Activated CD8-positive, alpha-beta memory T cell treated with anti-CD3 and anti-CD28 coated beads for 24 hours (primary cell): ENCODE measurements at regions not wholly inside any gene's neighbourhood (a gene's known extent, or its start where the extent isn't known, plus 50 kb on each side); places are given as distances from the start of the nearest gene placed in this dataset.
"Not testable (repeated sequence)": the region's sequence is repeated elsewhere in the genome, so short reads cannot be mapped to it uniquely, and the experiment has no call there.

Source experiments
- DNase-seq: peaks from one replicate; pipeline ENCODE4 v3.0.0-alpha.2; 2020

DNA sequence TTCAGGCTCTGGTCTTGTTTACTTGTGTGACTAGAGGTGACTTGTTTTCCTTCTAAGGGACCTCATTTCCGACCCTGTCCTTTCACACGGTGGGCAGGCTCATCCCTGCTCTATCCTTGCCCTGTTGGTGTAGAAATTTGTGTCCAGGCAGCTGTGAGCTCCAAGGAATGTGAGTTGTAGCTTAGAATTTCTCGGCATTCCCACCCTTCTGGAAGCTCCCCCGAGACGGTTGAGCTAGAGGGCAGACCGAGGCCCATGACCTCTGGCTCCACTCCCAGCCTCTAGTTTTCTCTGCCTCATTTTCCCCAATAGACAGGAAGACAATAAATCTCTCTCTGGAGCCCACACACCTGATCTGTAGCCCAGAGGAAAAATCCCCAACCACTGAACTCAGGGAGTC is 100.9 kb downstream of the NAV1 start:
- DNase-seq: no peak

DNA sequence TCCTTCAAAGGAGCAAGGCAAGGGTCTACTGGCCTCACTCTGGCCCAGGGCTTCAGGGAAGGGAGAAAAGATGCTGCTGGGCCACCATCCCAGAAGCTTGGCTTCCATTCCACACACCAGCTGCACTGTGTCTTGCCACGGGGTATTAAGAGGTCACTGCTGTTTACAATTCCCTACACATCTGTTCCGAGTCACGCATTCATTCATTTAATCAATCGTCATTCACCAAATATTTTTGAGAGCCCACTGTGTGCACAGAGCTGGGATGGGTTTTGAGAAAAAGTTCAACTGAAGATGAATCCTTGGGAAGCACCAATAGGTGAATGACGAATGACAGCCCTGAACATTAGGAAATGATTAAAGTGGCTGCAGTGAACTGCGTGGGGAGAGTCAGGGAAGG is 101.7 kb downstream of the NAV1 start:
- DNase-seq: no peak

DNA sequence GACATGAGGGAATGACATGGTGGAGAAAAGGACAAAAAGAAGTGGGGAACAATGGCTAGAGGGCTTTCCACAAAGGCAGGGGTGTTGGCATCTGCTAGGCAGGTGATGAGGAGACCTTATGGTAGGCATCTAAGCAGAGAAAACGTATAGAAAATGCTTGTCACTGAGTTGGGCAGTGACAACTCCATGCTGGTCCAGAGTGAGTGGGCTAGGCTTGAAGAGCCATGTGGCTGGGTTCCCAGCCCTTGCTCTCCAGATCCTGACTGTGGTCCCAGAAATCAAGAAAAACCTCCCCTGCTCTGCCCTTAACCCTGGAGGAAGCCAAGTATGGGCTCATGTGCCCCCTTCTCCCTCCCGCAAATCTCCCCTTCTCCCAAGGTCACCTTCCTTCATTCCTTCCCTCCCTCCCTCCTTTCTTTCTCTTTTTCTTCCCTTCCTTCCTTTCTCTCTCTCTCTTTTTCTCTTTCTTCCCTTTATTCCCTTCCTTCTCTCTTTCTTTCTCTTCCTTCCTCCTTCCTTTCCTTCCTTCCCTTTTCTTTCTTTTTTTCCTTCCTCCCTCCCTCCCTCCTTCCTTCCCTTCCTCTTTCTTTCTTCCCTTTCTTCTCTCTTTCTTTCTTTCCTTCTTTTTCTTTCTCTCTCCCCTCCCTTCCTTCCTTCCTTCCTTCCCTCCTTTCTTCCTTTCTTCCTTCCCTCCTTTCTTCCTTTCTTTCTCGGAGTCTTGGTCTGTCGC is 102.8 kb downstream of the NAV1 start:
- no peak for DNase-seq

DNA sequence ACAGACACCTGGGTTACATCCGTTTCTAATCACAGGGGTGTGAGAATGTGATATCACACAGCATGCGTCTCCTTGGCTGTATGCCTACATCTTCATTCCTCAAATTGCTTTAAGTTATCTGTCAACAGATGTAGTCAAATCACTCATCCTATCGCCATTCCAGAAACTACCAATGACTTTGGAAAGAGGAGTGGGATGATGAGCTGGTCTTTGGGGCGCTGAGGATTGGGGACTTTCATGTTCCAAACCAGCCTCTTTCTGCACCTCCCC is 104.8 kb downstream of the NAV1 start:
- DNase-seq: no peak

DNA sequence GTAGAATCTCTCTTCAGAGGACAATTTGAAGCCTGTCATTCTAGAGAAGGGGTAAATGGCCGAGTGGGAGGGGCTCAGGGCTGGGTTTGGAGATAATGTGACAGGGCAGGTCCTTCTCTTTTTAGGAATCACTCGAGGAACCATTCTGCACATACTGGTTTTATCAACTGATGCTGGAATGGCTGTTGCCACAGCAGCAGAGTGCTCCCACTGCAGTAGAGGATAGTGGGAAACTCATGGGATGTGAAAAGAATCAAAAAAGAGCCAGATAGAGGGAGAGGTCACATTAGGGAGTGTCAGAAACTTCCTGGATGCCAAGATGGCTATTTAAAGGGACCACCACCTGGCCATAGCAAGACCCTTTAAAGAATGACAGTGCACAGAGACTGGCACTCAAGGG is 105.3 kb downstream of the NAV1 start:
- DNase-seq: no peak

DNA sequence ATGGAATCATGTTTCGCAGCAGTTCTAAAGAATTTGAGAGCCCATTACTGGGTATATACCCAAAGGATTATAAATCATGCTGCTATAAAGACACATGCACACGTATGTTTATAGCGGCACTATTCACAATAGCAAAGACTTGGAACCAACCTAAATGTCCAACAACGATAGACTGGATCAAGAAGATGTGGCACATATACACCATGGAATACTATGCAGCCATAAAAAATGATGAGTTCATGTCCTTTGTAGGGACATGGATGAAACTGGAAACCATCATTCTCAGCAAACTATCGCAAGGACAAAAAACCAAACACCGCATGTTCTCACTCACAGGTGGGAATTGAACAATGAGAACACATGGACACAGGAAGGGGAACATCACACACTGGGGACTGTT is 106.1 kb downstream of the NAV1 start:
- not testable (repeated sequence) for DNase-seq

DNA sequence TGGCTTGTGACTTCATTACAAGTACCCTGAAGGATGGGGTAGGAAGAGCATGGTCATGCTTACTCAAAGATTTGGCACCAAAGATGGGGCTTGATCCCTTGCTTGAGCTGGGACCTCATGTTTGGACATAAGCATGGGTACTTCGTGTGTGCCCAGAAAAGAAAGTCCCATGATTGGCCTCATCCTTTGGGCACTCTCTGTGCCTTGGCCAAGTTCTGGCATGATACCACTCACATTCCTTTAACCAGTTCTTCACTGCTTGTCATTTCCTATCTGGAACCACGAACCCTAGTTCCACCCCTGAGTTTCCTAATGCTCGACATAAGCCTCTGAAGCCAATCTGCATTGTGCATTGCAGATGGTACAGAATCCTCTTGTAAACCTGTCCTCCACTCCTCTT is 107.0 kb downstream of the NAV1 start:
- no peak for DNase-seq

DNA sequence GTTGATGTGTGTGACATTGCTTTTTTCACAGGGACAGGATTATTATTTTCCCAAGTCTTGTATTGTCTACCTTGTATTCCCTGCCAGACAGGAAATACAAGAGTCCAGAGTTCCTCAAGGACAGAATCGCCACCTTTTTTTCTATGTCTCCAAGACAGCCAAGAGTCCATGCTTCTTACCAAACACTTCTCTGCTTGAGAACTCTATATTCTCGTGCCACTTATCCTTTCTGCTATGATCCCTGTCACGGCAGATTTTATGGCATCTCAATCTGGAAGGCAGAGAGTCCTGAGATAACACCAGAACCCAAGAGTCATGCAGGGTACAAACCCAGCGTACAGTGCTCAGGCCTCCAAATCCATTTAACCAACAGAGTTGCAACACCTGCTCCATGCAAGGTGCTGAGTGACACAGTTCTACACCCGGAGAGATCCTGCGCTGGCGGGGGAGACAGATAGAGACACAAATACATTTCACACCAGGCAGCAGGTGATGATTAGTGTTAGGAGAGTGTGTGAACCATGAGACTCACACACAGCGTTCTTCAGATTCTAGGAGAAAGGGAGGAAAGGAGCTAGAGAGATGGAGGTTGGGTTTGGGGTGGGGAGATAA is 107.6 kb downstream of the NAV1 start:
- no peak for DNase-seq

DNA sequence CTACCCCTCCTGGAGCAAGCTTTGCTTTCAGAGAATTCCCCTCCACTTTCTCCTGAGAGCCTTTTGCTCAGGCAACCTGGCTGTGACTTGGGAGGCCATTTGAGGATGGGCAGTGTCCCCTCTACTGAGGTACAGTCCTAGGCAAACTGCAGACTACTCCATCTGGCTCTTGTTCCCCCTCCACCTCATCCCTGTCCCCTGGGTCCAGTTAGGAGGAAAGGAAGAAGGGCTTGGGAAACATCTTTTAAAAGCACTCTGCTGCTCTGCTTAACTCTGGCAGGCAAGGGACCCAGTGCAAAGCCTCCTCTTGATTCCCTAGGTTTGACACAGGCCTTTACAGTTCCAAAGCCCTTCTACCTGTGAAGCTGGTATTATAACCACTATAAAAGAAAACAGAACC is 108.2 kb downstream of the NAV1 start:
- DNase-seq: no peak

DNA sequence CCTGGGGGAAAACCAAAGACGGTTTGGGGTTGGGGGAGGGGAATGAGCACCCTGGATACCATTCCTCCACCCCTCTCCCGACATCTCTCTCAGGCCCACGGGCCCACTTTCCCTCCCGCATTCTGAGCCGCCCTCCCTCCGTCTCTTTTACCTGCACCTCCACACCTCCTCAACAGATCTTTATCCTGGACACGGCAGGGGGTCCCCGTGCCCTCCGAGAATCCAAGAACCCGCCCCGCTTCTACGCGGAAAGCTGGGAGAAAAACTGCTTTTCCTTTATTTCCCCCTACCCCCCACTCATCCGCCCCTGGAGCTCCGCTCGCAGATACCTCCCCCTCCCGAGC is 108.8 kb downstream of the NAV1 start:
- no peak for DNase-seq

DNA sequence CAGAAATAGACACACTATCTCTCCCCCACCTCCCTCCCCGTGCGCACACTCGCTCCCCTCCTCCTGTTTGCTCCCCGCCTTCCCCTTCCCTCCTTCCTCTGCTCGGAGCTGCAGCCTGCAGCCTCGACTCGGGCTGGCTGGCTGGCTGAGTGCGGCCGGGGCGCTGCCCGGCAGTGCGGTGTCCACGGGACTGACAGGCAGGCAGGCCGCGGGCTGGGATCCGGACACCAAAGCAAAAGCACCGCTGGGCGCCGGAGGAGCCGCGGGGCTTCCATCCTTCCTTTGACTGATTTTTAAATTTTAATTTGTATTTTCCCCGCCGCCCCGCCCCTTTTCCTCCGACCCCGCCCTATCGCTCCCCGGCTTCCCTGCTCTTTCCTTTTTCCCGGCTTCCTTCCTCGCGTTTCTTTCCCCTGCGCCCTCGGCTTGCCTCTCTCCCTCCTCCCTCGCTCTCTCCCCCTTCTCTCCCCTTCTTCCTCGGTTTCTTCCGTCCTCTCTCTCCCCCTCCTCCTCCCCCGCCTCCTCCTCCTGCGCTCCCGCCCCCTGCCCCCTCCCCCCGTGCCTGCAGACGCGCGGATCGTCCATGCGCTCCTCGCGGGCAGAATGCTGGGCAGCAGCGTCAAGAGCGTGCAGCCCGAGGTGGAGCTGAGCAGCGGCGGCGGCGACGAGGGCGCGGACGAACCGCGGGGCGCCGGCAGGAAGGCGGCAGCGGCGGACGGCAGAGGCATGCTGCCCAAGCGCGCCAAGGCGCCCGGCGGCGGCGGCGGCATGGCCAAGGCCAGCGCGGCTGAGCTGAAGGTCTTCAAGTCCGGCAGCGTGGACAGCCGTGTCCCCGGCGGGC is 109.4 kb downstream of the NAV1 start:
- DNase-seq: no peak

DNA sequence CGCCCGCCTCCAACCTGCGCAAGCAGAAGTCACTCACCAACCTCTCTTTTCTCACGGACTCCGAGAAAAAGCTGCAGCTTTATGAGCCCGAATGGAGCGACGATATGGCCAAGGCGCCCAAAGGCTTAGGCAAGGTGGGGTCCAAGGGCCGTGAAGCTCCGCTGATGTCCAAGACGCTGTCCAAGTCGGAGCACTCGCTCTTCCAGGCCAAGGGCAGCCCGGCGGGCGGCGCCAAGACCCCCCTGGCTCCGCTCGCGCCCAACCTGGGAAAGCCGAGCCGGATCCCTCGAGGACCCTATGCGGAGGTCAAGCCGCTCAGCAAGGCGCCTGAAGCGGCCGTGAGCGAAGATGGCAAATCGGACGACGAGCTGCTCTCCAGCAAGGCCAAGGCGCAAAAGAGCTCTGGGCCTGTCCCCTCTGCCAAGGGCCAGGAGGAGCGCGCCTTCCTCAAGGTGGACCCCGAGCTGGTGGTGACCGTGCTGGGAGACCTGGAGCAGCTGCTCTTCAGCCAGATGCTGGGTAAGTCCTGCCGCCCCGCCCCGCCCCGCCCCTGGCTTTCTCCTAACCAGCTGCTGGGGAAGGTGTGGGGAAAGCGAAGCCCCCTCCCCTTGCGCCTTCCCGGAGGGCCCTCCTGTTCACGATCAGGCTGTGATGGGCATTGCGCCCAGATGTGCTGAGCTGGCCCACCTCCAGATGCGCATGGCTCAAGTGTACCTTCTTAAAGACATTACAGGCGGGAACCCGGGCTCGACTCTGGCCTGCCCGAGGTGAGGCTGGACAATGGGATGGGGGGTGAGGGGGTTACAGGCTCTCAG is 110.2 kb downstream of the NAV1 start:
- no peak for DNase-seq

DNA sequence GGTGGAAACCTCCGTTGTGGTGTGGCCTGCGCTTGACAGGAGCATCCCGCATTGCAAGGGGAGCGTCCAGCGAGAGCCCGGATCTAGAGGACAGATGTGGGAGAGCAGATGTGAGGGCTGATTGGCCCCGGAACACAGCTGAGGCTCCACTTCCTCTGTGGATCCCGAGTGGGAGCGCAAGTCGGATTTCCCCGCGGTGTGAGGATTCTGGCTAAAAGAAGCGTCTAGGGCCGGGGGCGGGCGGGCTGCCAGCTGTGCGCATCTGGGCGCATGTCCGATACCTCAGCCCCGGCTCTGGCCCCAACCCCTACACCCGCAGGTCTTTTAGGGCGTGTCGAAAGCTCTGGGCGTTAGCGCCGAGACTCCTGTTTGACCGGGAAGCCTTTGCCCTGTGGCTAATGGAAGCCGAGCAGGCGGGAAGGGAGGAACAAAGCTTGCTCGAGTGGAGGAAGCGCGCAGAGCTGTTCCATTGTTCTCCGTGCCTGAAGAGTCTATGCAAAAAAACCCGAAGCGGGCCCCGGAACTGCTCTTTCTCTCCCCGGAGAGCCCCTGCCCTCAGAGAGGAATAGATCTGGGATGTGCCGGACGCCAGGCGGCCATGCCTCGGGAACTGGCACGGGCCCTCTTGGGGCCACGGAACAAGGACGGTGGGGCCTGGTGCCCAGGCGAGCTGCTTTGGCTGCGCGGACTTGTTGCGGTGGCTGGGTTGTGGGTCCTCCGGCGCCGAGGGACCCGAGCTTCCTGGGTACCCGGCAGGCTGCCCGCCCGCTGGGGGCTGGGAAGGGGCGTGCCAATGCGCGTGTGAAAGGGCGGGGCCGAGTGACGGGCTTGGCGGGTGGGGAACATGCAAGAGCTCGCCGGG is 111.1 kb downstream of the NAV1 start:
- DNase-seq: no peak

DNA sequence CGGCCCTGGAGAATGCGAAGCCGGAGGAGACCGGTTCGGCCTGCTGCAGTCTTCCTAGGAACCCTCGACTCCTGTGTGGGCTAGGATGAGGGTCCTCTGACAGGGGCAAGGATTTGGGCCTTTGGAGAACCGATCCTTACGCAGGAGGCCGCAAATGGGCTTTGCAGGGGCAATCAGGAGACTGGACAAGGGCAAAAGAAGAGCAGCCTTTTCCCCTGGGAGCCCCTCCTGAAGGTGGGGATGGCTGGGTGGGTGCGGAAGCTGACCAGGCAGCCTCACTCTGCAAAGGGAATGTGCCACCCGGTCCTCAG is 111.7 kb downstream of the NAV1 start:
- no peak for DNase-seq

DNA sequence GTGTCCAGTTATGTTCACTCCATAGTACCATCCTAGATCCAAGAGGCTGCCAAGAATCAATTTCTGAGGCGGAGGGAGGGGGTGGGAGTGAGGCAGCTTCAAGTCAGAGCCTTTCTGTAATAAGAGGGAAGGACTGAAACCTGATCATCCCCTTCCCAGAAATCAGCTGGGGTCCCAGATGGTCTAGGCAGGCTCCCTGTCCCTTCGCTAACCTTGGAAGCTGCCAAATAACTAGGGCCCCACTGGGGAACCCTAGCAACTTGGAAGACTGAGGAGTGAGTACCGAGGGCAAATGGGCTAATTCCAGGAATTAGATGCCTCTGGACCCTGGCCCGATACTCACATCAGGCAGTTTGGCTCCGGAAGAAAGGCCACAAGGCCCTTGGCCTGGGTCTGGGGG is 113.3 kb downstream of the NAV1 start:
- DNase-seq: no peak

DNA sequence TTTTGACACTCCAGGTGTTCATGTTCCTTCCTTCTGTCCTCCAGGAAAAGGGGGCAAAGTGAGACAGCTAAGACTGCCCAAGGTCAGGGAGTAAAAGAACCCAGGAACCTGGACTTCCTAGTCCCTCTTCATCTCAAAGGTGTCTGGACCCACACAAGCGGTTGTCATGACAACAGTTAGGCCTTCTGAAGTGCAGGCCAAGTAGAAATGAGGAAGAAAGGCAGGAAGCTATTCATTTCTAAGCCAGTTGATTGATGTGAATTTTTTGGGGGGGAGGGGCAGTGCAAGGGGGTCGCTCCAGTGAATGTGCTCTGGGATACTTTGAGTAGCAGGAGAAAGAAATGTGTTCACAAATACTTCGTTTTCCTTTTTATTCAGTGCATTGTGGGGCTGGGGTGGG is 114.3 kb downstream of the NAV1 start:
- DNase-seq: no peak

DNA sequence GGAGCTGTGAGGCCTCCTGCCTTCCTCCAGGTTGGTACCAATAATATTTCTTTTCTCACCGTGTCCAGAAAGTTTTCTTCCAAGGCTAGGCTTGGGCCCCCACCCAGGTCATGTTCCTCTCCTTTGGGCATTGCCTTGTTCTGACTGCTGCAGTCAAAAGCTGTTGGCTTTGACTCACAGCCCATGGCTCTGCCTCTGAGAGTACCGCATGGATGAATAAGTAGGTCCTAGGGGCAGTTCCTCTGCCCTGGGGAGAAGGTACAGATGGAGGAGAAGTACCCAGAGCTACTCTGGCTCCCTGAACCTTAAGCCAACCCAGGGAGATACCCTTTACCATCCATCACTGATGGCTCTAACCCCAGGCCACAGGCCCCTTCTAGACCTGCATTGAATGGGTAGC is 115.0 kb downstream of the NAV1 start:
- no peak for DNase-seq

DNA sequence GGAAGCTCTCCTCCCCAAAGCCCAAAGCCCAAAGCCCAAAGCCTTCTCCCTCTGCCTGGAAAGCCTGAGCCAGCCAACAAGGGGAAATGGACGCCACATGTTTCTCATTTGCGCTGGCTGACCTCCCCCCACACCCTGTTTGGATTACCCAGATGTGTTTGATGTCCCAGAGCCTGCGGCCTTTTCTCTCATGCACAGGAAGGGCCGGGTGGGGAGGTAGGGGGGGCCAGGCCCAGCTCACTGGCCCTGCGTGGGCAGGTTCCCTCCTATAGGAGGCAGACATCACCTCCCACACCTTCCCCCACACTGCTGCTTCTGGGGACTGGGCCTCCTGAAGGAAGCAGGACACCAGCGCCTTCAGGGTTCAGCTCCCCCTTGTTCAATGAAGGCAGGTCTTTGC is 116.3 kb downstream of the NAV1 start:
- DNase-seq: no peak

DNA sequence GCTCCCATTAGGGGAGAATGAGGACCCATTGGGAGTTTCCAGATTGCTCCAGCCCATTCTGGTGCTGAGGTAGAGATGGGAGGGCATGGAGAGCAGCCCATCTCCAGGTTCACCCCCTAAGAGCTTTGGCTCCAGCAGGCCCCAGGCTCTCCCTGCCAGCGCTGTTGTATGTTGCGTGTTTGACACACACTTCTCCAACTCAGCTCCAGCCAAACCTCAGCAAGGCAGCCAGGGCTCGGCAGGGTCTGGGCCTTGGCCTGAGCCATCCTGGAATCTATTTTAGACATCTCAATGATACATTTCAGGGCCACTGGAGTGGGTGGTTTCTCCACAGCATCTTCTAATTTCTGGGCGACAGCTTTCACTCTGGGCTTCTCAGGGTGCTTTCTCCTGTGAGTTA is 117.0 kb downstream of the NAV1 start:
- no peak for DNase-seq

DNA sequence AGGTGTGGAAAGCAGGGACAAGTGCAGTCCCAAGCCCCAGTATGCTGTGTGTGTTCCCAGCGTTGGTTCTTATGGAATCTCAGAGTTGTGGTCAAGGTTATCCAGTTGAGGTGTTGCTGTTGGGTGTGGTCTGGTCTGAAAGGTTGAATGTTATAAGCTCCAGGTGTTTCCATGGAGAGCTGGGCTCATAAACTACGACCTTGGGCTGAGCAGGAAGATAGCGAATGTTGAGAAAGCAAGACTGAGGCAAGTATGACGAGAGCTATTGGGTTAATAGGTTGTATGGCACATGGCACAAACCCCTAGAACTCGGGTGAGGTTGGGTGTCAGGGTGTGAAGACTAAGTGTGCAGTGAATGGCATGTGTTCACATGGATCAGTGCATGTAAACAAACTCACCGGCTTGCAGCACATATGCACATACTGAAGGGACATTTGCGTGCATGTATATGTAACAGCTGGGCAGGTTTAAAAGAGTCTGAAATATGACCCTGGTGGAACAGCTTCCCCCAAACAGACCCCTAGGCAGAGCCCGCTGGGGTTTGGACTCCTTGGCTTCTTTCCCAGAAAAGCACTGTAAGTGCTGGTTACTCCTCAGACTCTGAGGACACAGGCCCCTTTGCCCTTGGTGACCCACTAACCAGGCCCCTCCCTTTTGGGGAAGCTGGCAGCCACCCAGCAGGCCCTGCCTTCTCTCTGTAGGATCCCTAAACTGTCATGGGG is 117.5 kb downstream of the NAV1 start:
- no peak for DNase-seq

DNA sequence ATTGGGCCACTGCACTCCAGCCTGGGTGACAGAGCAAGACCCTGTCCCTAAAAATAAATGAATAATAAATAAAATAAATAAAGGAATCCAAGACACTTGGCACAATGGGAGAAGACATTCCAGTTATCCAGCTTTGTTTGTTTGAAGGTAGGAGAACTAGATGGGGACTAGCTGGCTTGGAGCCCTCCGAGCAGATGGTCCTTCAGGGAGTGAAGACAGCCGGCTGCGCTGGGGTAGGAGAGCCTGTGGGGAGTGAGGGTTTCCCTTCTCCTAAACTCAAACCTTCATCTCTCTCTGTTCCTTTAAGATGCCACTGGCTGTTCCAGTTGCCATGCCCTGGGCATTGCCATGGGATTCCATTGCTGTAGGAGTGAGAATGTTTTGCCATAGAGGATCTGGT is 120.6 kb downstream of the NAV1 start:
- DNase-seq: no peak
